ENCODE measurements at regions not wholly inside any gene's neighbourhood (a gene's known extent, or its start where the extent isn't known, plus 50 kb on each side); places are given as distances from the start of the nearest gene placed in this dataset.

DNA sequence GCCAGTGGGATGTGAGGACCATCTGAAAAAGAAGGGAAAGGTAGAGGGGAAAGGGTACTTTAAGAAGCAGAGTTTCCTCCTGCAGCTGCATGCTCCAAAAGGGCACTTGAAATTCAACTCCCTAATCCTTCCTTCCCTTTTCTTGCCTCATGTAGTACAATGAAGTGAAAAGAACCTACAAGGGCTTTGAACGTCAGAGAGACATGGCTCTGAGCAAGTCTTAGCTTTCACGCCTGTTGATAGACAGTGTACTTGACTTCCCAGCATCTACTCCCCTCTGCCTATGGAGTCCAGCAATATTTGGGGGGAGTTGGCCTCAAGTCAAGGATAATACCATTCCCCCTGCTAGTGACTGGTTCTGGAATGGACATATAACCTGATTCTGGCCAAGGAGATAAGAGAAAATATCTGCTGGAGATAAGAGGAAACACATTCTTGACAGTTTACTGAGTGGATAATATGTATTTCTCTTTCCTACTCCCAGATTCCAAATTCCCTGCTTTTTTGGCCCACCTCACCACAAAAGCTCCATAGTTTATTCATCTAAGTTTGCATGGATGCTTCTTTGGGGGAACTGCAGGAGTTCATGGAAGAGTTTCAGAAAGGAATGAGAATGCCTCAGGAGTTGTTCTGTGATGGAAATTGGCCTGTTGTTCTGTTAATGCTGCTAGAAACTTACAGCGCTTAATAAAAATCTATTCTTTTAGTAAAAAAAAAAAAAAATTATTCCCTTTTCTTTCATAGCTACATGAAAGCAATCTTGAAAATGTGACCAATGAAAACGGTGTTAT, 193.0 kb upstream of the TPM1 start:
- Histone ChIP-seq H3K79me2 (ENCODE audit: insufficient read depth, low read depth, low read length) (no peaks in the 10 kb centered on the region), H3K9me3 (ENCODE audit: low read length) (no peaks in the 10 kb centered on the region), H4K20me1 (ENCODE audit: insufficient read depth, low read length) (no peaks in the 10 kb centered on the region), H3K36me3 (ENCODE audit: insufficient read depth, low read length) (no peaks in the 10 kb centered on the region), H3K4me1 (ENCODE audit: insufficient read depth, low read length, poor library complexity, severe bottlenecking) (no peaks in the 10 kb centered on the region), H3K27ac (ENCODE audit: low read depth, low read length, poor library complexity, severe bottlenecking) (no peak overlapping the region), H3K4me2 (ENCODE audit: low read length) (no peak overlapping the region), H2AFZ (ENCODE audit: low read length) (no peak overlapping the region), H3K4me3 (ENCODE audit: low read depth, low read length, poor library complexity, severe bottlenecking) (no peak overlapping the region), H3K9me2 (ENCODE audit: insufficient read depth, low read length) (no peaks in the 10 kb centered on the region)
- TF ChIP-seq EZH2phosphoT487 (IDR thresholded peaks at IDR 0.05; ENCODE audit: borderline replicate concordance, low read depth, low read length) = no peak
- TF ChIP-seq, protein P1, sequence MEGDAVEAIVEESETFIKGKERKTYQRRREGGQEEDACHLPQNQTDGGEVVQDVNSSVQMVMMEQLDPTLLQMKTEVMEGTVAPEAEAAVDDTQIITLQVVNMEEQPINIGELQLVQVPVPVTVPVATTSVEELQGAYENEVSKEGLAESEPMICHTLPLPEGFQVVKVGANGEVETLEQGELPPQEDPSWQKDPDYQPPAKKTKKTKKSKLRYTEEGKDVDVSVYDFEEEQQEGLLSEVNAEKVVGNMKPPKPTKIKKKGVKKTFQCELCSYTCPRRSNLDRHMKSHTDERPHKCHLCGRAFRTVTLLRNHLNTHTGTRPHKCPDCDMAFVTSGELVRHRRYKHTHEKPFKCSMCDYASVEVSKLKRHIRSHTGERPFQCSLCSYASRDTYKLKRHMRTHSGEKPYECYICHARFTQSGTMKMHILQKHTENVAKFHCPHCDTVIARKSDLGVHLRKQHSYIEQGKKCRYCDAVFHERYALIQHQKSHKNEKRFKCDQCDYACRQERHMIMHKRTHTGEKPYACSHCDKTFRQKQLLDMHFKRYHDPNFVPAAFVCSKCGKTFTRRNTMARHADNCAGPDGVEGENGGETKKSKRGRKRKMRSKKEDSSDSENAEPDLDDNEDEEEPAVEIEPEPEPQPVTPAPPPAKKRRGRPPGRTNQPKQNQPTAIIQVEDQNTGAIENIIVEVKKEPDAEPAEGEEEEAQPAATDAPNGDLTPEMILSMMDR (conservative IDR thresholded peaks at IDR 0.05; ENCODE audit: low read length) = no peak
- no TSS peak for BruUV-seq (replicated peaks)
- intact Hi-C loops (cut with micrococcal nuclease; ENCODE audit: unreplicated experiment) = loop anchor here (5.0 kb wide), 1 partner anchor 243 kb away; no protein-coding TSS in a partner anchor
- ChIA-PET CTCF (ENCODE audit: unreplicated experiment) (no interaction called here), POLR2A (interaction anchor here (0.6 kb wide), 1 partner anchor 867 kb away, joined by 3 read pairs; no protein-coding TSS in a partner anchor)
- no peak for DNase-seq (ENCODE audit: low spot score)

DNA sequence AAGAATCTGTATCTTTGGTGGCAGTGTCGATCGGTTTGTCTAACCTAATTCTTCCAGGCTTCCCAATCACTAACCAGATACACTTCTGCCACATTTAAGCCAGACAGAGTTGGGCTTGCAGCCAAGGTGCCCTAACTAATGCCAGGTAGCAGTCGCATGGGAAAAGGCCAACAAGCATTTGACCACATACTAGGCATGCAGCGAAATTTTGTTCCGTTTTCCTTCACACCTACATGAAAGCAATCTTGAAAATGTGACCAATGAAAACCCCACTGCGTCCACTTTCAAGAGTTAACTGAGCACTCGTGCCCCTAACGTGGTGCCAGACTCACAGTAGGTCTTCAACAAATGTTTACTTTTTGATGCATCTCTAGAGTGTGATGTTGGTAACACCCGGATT, 192.2 kb upstream of the TPM1 start:
- Histone ChIP-seq H2AFZ (ENCODE audit: low read length) (no peak overlapping the region), H4K20me1 (ENCODE audit: insufficient read depth, low read length) (no peaks in the 10 kb centered on the region), H3K36me3 (ENCODE audit: insufficient read depth, low read length) (no peaks in the 10 kb centered on the region), H3K4me3 (ENCODE audit: low read depth, low read length, poor library complexity, severe bottlenecking) (no peak overlapping the region), H3K4me1 (ENCODE audit: insufficient read depth, low read length, poor library complexity, severe bottlenecking) (no peaks in the 10 kb centered on the region), H3K9me3 (ENCODE audit: low read length) (no peaks in the 10 kb centered on the region), H3K27ac (ENCODE audit: low read depth, low read length, poor library complexity, severe bottlenecking) (no peak overlapping the region), H3K4me2 (ENCODE audit: low read length) (no peak overlapping the region), H3K9me2 (ENCODE audit: insufficient read depth, low read length) (no peaks in the 10 kb centered on the region), H3K79me2 (ENCODE audit: insufficient read depth, low read depth, low read length) (no peaks in the 10 kb centered on the region)
- intact Hi-C loops (cut with micrococcal nuclease; ENCODE audit: unreplicated experiment) = no loop called here
- TF ChIP-seq, protein P1 (conservative IDR thresholded peaks at IDR 0.05; ENCODE audit: low read length) = no peak
- no peak for TF ChIP-seq EZH2phosphoT487 (IDR thresholded peaks at IDR 0.05; ENCODE audit: borderline replicate concordance, low read depth, low read length)
- no peak for DNase-seq (ENCODE audit: low spot score)
- BruUV-seq (replicated peaks) = no TSS peak
- ChIA-PET CTCF (ENCODE audit: unreplicated experiment) (no interaction called here), POLR2A (interaction anchor here (0.6 kb wide), 1 partner anchor 866 kb away, joined by 3 read pairs; no protein-coding TSS in a partner anchor)

DNA sequence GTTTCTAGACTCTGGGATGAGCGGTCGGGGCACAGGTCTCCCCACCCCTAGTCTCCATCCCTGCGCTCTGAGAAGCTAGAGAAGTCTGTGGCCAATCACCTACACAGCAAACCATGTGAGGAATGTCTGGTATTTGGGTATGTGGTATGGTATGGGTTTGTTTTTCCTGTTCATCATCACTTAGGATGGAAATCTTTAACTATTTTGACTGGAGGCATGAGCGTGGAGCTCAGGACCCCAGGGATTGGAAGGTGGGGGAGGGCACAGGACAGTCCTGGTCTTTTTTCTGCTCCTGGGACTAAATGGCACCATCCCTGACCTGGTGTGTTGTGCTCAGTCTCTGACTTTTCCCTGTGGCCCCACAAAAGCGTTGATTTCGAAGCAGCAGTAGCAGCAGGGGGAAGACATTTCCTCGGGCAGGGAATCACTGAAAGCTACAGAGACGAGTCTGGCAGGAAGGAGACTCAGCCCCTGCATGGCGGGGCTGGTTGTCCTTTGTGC, 191.7 kb upstream of the TPM1 start:
- Histone ChIP-seq H3K27ac (ENCODE audit: low read depth, low read length, poor library complexity, severe bottlenecking) (no peak overlapping the region), H3K36me3 (ENCODE audit: insufficient read depth, low read length) (no peaks in the 10 kb centered on the region), H2AFZ (ENCODE audit: low read length) (no peak overlapping the region), H3K79me2 (ENCODE audit: insufficient read depth, low read depth, low read length) (no peaks in the 10 kb centered on the region), H3K4me2 (ENCODE audit: low read length) (no peak overlapping the region), H3K4me1 (ENCODE audit: insufficient read depth, low read length, poor library complexity, severe bottlenecking) (no peaks in the 10 kb centered on the region), H3K9me3 (ENCODE audit: low read length) (no peaks in the 10 kb centered on the region), H4K20me1 (ENCODE audit: insufficient read depth, low read length) (no peaks in the 10 kb centered on the region), H3K4me3 (ENCODE audit: low read depth, low read length, poor library complexity, severe bottlenecking) (no peak overlapping the region), H3K9me2 (ENCODE audit: insufficient read depth, low read length) (no peaks in the 10 kb centered on the region)
- intact Hi-C loops (cut with micrococcal nuclease; ENCODE audit: unreplicated experiment) = no loop called here
- no TSS peak for BruUV-seq (replicated peaks)
- DNase-seq (ENCODE audit: low spot score) = no peak
- CTCF ChIA-PET (ENCODE audit: unreplicated experiment) = no interaction called here
- TF ChIP-seq, protein P1 (conservative IDR thresholded peaks at IDR 0.05; ENCODE audit: low read length) = no peak
- TF ChIP-seq EZH2phosphoT487 (IDR thresholded peaks at IDR 0.05; ENCODE audit: borderline replicate concordance, low read depth, low read length) = no peak
- POLR2A ChIA-PET = no interaction called here
